ENCODE measurements at regions not wholly inside any gene's neighbourhood (a gene's known extent, or its start where the extent isn't known, plus 50 kb on each side); places are given as distances from the start of the nearest gene placed in this dataset.

- Histone ChIP-seq H3K27me3 (ENCODE audit: control insufficient read depth, insufficient read depth, low read length) (no peaks in the 10 kb centered on the region), H3K4me2 (ENCODE audit: extremely low read depth, insufficient read depth, low read length) (no peak overlapping the region), H3K4me1 (ENCODE audit: control insufficient read depth, extremely low read depth, insufficient read depth, low read length) (no peaks in the 10 kb centered on the region), H3K79me2 (ENCODE audit: control insufficient read depth, insufficient read depth, low read length) (no peaks in the 10 kb centered on the region), H2AFZ (ENCODE audit: low read length) (no peak overlapping the region), H3K9me3 (ENCODE audit: control insufficient read depth, insufficient read depth, low read depth, low read length) (no peaks in the 10 kb centered on the region), H3K27ac (ENCODE audit: insufficient read depth, low read length) (no peak overlapping the region), H3K36me3 (ENCODE audit: control insufficient read depth, insufficient read depth, low read length) (no peaks in the 10 kb centered on the region), H4K20me1 (ENCODE audit: control insufficient read depth, extremely low read depth, insufficient read depth, low read length) (no peaks in the 10 kb centered on the region), H3K4me3 (replicated peaks in 1 of 4; ENCODE audit: control extremely low read depth in 1 of 4, insufficient read depth in 1 of 4, low read depth in 3 of 4, low read length in 4 of 4) (no peak overlapping the region), H3K9ac (ENCODE audit: insufficient read depth, low read length) (no peak overlapping the region)
- TF ChIP-seq EZH2 (IDR thresholded peaks at IDR 0.05; ENCODE audit: low read length, missing control alignments) (no peak), CTCF (conservative IDR thresholded peaks at IDR 0.05 in 1 of 2, IDR thresholded peaks at IDR 0.05 in 1 of 2; ENCODE audit: low read depth in 1 of 2, low read length in 2 of 2) (no peak)
- no peak for DNase-seq (ENCODE audit: low read depth in 2 of 2)
Measured at GRCh38 chr3:135383301-135383700, 582.2 kb upstream of the PPP2R3A start.

GRCh38 chr3:135392151-135392550 is 573.4 kb upstream of the PPP2R3A start:
- Histone ChIP-seq H3K4me3 (replicated peaks in 1 of 4; ENCODE audit: control extremely low read depth in 1 of 4, insufficient read depth in 1 of 4, low read depth in 3 of 4, low read length in 4 of 4) (no peak overlapping the region), H4K20me1 (ENCODE audit: control insufficient read depth, extremely low read depth, insufficient read depth, low read length) (no peaks in the 10 kb centered on the region), H2AFZ (ENCODE audit: low read length) (no peak overlapping the region), H3K27me3 (ENCODE audit: control insufficient read depth, insufficient read depth, low read length) (no peaks in the 10 kb centered on the region), H3K79me2 (ENCODE audit: control insufficient read depth, insufficient read depth, low read length) (no peaks in the 10 kb centered on the region), H3K9ac (ENCODE audit: insufficient read depth, low read length) (no peak overlapping the region), H3K36me3 (ENCODE audit: control insufficient read depth, insufficient read depth, low read length) (no peaks in the 10 kb centered on the region), H3K4me1 (ENCODE audit: control insufficient read depth, extremely low read depth, insufficient read depth, low read length) (no peaks in the 10 kb centered on the region), H3K9me3 (ENCODE audit: control insufficient read depth, insufficient read depth, low read depth, low read length) (no peaks in the 10 kb centered on the region), H3K27ac (ENCODE audit: insufficient read depth, low read length) (no peak overlapping the region), H3K4me2 (ENCODE audit: extremely low read depth, insufficient read depth, low read length) (no peak overlapping the region)
- TF ChIP-seq EZH2 (IDR thresholded peaks at IDR 0.05; ENCODE audit: low read length, missing control alignments) (no peak), CTCF (conservative IDR thresholded peaks at IDR 0.05 in 1 of 2, IDR thresholded peaks at IDR 0.05 in 1 of 2; ENCODE audit: low read depth in 1 of 2, low read length in 2 of 2) (no peak)
- no peak for DNase-seq (ENCODE audit: low read depth in 2 of 2)

- Histone ChIP-seq H3K27ac (ENCODE audit: insufficient read depth, low read length) (no peak overlapping the region), H3K36me3 (ENCODE audit: control insufficient read depth, insufficient read depth, low read length) (no peaks in the 10 kb centered on the region), H3K4me1 (ENCODE audit: control insufficient read depth, extremely low read depth, insufficient read depth, low read length) (no peaks in the 10 kb centered on the region), H3K9ac (ENCODE audit: insufficient read depth, low read length) (no peak overlapping the region), H3K9me3 (ENCODE audit: control insufficient read depth, insufficient read depth, low read depth, low read length) (no peaks in the 10 kb centered on the region), H3K27me3 (ENCODE audit: control insufficient read depth, insufficient read depth, low read length) (no peaks in the 10 kb centered on the region), H4K20me1 (ENCODE audit: control insufficient read depth, extremely low read depth, insufficient read depth, low read length) (no peaks in the 10 kb centered on the region), H3K4me3 (replicated peaks in 1 of 4; ENCODE audit: control extremely low read depth in 1 of 4, insufficient read depth in 1 of 4, low read depth in 3 of 4, low read length in 4 of 4) (no peak overlapping the region), H2AFZ (ENCODE audit: low read length) (no peak overlapping the region), H3K4me2 (ENCODE audit: extremely low read depth, insufficient read depth, low read length) (no peak overlapping the region), H3K79me2 (ENCODE audit: control insufficient read depth, insufficient read depth, low read length) (no peaks in the 10 kb centered on the region)
- no peak for TF ChIP-seq CTCF (conservative IDR thresholded peaks at IDR 0.05 in 1 of 2, IDR thresholded peaks at IDR 0.05 in 1 of 2; ENCODE audit: low read depth in 1 of 2, low read length in 2 of 2)
- no peak for TF ChIP-seq EZH2 (IDR thresholded peaks at IDR 0.05; ENCODE audit: low read length, missing control alignments)
- no peak for DNase-seq (ENCODE audit: low read depth in 2 of 2)
Measured at GRCh38 chr3:135393159-135393558, 572.4 kb upstream of the PPP2R3A start.
